ENCODE measurements at regions not wholly inside any gene's neighbourhood (a gene's known extent, or its start where the extent isn't known, plus 50 kb on each side); places are given as distances from the start of the nearest gene placed in this dataset.

GRCh38 chr5:121503111-121503840 is 348.4 kb upstream of the FTMT start:
- Histone ChIP-seq H3K27me3 (ENCODE audit: control insufficient read depth, insufficient read depth, low read length) (no peaks in the 10 kb centered on the region), H2BK5ac (ENCODE audit: low read depth, low read length, poor library complexity, severe bottlenecking) (no peak overlapping the region), H3K27ac (ENCODE audit: insufficient read depth, low read length) (no peak overlapping the region), H4K20me1 (ENCODE audit: insufficient read depth, low read length) (no peaks in the 10 kb centered on the region), H3K79me1 (ENCODE audit: low read depth in 1 of 2, low read length in 2 of 2) (no peaks in the 10 kb centered on the region), H3K4me3 (ENCODE audit: insufficient read depth, low read depth, low read length) (no peak overlapping the region), H3K4me1 (ENCODE audit: control insufficient read depth, insufficient read depth, low read length) (no peaks in the 10 kb centered on the region), H2BK15ac (ENCODE audit: low read depth, low read length) (no peak overlapping the region), H4K8ac (ENCODE audit: low read depth in 2 of 2, low read length in 2 of 2) (no peak overlapping the region), H2AFZ (replicated peaks; ENCODE audit: low read length, poor library complexity) (no peak overlapping the region), H2BK20ac (ENCODE audit: low read depth, low read length) (no peak overlapping the region), H3K4ac (ENCODE audit: low read depth, low read length) (no peak overlapping the region), H3K9me1 (ENCODE audit: insufficient read depth, low read length) (no peaks in the 10 kb centered on the region), H3K36me3 (ENCODE audit: control insufficient read depth, insufficient read depth, low read length) (no peaks in the 10 kb centered on the region), H3K9me3 (ENCODE audit: control insufficient read depth, insufficient read depth, low read length) (no peaks in the 10 kb centered on the region), H3K56ac (ENCODE audit: extremely low read depth, insufficient read depth, low read length) (no peak overlapping the region), H2AK9ac (replicated peaks; ENCODE audit: low read depth, low read length, poor library complexity) (no peak overlapping the region), H3K23ac (ENCODE audit: low read depth, low read length) (no peak overlapping the region), H3K18ac (ENCODE audit: low read depth, low read length) (no peak overlapping the region), H3K9ac (ENCODE audit: low read depth, low read length) (no peak overlapping the region), H4K91ac (ENCODE audit: insufficient read depth, low read depth, low read length) (no peak overlapping the region), H4K5ac (ENCODE audit: low read depth, low read length) (no peak overlapping the region), H3K4me2 (ENCODE audit: low read depth, low read length) (no peak overlapping the region), H2AK5ac (ENCODE audit: low read depth, low read length) (no peak overlapping the region), H3K14ac (replicated peaks; ENCODE audit: low read depth, low read length) (no peak overlapping the region), H2BK120ac (ENCODE audit: low read depth, low read length) (no peak overlapping the region)
- ATAC-seq (ENCODE audit: low read depth) (no peak), DNase-seq (no peak)
- ChIA-PET POLR2A (ENCODE audit: unreplicated experiment) (no interaction called here), CTCF (no interaction called here)
- TF ChIP-seq SMC3 (IDR thresholded peaks at IDR 0.05; ENCODE audit: low read depth, low read length) (no peak), ELK1 (IDR thresholded peaks at IDR 0.05; ENCODE audit: borderline replicate concordance, low read depth, low read length) (no peak), CEBPB (IDR thresholded peaks at IDR 0.05; ENCODE audit: low read depth, low read length) (no peak), POLR2A (IDR thresholded peaks at IDR 0.05; ENCODE audit: low read depth, low read length) (no peak), MXI1 (IDR thresholded peaks at IDR 0.05; ENCODE audit: borderline replicate concordance, low read depth, low read length) (no peak), NFE2L2 (IDR thresholded peaks at IDR 0.05; ENCODE audit: low read depth, low read length) (no peak), MAFK (IDR thresholded peaks at IDR 0.05; ENCODE audit: low read depth, low read length) (no peak), RAD21 (IDR thresholded peaks at IDR 0.05; ENCODE audit: low read length) (no peak), USF2 (IDR thresholded peaks at IDR 0.05; ENCODE audit: low read depth, low read length) (no peak), RFX5 (IDR thresholded peaks at IDR 0.05; ENCODE audit: low read depth, low read length) (no peak)
- dilution Hi-C loops (cut with HindIII; ENCODE audit: low sequenced_read_pairs, unreplicated experiment) = no loop called here
- WGBS, 2 experiments (ENCODE audit: extremely low coverage in 2 of 2, insufficient read length in 1 of 2) = no CpG with 5 or more reads among the region's 2 CpGs
- BruUV-seq (replicated peaks) = no TSS peak
- intact Hi-C loops (cut with micrococcal nuclease) = no loop called here
- in situ Hi-C loops (cut with MboI; ENCODE audit: low sequenced_read_pairs) = no loop called here

Data from IMR-90 (cell line).